Stimulated activated effector memory CD8-positive, alpha-beta T cell treated with anti-CD3 and anti-CD28 coated beads, Interleukin-12 subunit alpha, Interleukin-12 subunit beta, amount 100 ng/mL, for 72 hours (primary cell): ENCODE measurements at regions not wholly inside any gene's neighbourhood (a gene's known extent, or its start where the extent isn't known, plus 50 kb on each side); places are given as distances from the start of the nearest gene placed in this dataset.

ENCODE experiments used
- ATAC-seq: fragments of 150-1000 bp; cut with Tn5 transposase; 2 replicates; pipeline ENCODE4 v1.10.0; 2021
- DNase-seq, 2 donors: peaks; one replicate each; pipeline ENCODE4 v3.0.0; 2021 to 2022; ENCODE audit warnings: low spot score in 2 of 2
- H3K27ac Mint-ChIP-seq: one replicate; pipeline ENCODE4 v1.8.0; 2022; ENCODE audit warnings: mild to moderate bottlenecking, mixed read lengths
- H3K36me3 Mint-ChIP-seq: one replicate; pipeline ENCODE4 v1.8.0; 2022; ENCODE audit warnings: mild to moderate bottlenecking, mixed read lengths
- H3K4me1 Mint-ChIP-seq: one replicate; pipeline ENCODE4 v1.8.0; 2022; ENCODE audit warnings: mixed read lengths
- H3K4me3 Mint-ChIP-seq: one replicate; pipeline ENCODE4 v1.8.0; 2022; ENCODE audit warnings: mild to moderate bottlenecking, mixed read lengths
- H3K9me3 Mint-ChIP-seq: one replicate; pipeline ENCODE4 v1.8.0; 2022; ENCODE audit warnings: mixed read lengths

- DNase-seq (no peak), ATAC-seq (no peak)
- Mint-ChIP-seq H3K9me3 (no peaks in the 10 kb centered on the region), H3K4me3 (no peak overlapping the region), H3K36me3 (no peaks in the 10 kb centered on the region), H3K27ac (no peak overlapping the region), H3K4me1 (no peaks in the 10 kb centered on the region)
Measured at GRCh38 chr1:59225594-59226316, 71.1 kb upstream of the FGGY start.

GRCh38 chr1:59229138-59229537, 67.8 kb upstream of the FGGY start:
- Mint-ChIP-seq H3K4me1 (no peaks in the 10 kb centered on the region), H3K9me3 (no peaks in the 10 kb centered on the region), H3K4me3 (no peak overlapping the region), H3K36me3 (no peaks in the 10 kb centered on the region), H3K27ac (no peak overlapping the region)
- DNase-seq (no peak), ATAC-seq (no peak)

DNA sequence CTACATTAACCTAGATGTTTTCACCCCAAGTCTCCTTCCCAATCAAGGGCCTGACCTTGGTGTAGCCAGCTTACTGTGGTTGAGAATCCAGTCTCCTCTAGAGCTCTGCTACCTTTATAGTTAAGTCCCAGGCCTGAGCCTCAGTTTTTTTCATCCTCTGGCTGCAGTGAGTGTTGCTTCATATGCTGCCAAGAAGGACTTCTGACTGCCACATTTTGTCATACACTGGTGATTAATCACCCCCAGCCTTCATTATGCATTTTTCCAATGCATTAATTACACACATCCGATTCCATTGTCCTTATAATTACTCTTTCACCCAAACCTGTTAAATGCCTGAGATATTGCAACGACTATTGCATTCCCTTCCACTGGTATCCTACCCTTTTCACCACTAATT, 66.3 kb upstream of the FGGY start:
- no peak for DNase-seq
- no peak overlapping the region for H3K27ac Mint-ChIP-seq
- no peaks in the 10 kb centered on the region for H3K4me1 Mint-ChIP-seq
- ATAC-seq: no peak
- no peaks in the 10 kb centered on the region for H3K9me3 Mint-ChIP-seq
- H3K4me3 Mint-ChIP-seq: no peak overlapping the region
- no peaks in the 10 kb centered on the region for H3K36me3 Mint-ChIP-seq

DNA sequence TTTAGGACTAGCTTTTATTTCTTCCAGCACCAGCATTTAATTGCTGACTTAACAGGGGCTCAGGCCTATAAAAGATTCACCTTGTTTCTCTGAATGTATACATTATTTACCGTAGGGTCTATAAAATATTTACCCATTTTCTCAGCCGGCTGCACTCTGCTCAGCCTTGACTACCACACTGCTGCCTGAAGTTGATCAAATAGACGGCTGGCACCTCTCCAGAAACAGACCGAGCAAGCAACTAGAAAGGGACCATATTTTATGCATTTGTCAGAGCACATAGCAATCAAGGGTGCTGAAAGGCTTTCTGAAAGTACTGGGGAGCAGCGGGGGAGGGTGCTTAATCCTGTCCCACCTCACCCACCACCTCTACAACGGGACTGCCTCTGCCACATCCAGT, 64.7 kb upstream of the FGGY start:
- ATAC-seq: no peak
- Mint-ChIP-seq H3K27ac (no peak overlapping the region), H3K4me1 (no peaks in the 10 kb centered on the region)

DNA sequence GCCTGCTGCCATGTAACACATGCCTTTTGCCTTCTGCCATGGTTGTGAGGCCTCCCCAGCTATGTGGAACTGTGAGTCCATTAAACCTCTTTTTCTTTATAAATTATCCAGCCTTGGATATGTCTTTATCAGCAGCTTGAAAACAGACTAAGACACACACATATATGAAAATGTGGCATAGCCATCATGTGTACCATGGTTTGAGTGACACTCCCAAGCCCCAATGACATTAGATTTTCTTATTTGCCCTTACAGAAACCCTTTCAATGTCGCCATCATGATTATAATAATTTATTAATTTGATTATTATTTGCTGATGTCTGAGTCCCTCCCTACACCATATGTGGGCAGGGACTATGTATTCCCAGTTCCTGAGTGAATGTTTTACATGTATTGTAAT, 63.5 kb upstream of the FGGY start:
- Mint-ChIP-seq H3K9me3 (no peaks in the 10 kb centered on the region), H3K36me3 (no peaks in the 10 kb centered on the region), H3K4me1 (no peaks in the 10 kb centered on the region), H3K27ac (no peak overlapping the region), H3K4me3 (no peak overlapping the region)
- DNase-seq (no peak), ATAC-seq (no peak)

More for the DNA sequence above, 64.7 kb upstream of the FGGY start:
- H3K4me3 Mint-ChIP-seq: no peak overlapping the region
- no peaks in the 10 kb centered on the region for H3K9me3 Mint-ChIP-seq
- DNase-seq: no peak
- H3K36me3 Mint-ChIP-seq: no peaks in the 10 kb centered on the region

GRCh38 chr1:59236721-59237545, 60.0 kb upstream of the FGGY start:
- no peak overlapping the region for H3K27ac Mint-ChIP-seq
- ATAC-seq (no peak), DNase-seq (no peak)
- H3K9me3 Mint-ChIP-seq: no peaks in the 10 kb centered on the region
- H3K4me3 Mint-ChIP-seq: no peak overlapping the region
- no peaks in the 10 kb centered on the region for H3K4me1 Mint-ChIP-seq
- H3K36me3 Mint-ChIP-seq: no peaks in the 10 kb centered on the region

- H3K4me3 Mint-ChIP-seq: no peak overlapping the region
- H3K4me1 Mint-ChIP-seq: no peaks in the 10 kb centered on the region
- no peak overlapping the region for H3K27ac Mint-ChIP-seq
- no peaks in the 10 kb centered on the region for H3K36me3 Mint-ChIP-seq
- DNase-seq: no peak
- H3K9me3 Mint-ChIP-seq: no peaks in the 10 kb centered on the region
- ATAC-seq: no peak
Measured at GRCh38 chr1:59237900-59238299, 59.0 kb upstream of the FGGY start.

- Mint-ChIP-seq H3K4me3 (no peak overlapping the region), H3K9me3 (no peaks in the 10 kb centered on the region), H3K27ac (no peak overlapping the region), H3K4me1 (no peaks in the 10 kb centered on the region), H3K36me3 (no peaks in the 10 kb centered on the region)
- ATAC-seq (no peak), DNase-seq (no peak)
Measured at GRCh38 chr1:59238333-59238934, 58.5 kb upstream of the FGGY start.

DNA sequence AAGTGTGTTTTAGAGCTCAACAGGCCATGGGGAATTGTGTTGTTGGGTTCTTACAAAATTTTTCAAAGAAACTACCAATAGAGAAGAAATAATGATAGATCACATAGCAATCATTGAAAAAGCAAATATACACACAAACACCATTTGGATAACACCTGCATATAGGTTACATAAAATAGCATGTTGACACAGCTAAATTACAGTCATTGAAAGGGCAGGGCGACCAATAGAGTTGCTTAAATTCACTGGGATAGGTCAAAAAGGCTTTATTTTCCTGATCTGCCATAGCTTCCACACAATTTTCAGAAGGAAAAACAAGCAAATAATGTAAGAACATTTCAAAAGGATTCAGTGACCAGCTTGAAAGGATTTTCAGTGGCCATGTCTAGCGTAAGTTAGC, 57.9 kb upstream of the FGGY start:
- DNase-seq (no peak), ATAC-seq (no peak)
- H3K4me3 Mint-ChIP-seq: no peak overlapping the region
- H3K36me3 Mint-ChIP-seq: no peaks in the 10 kb centered on the region
- no peaks in the 10 kb centered on the region for H3K4me1 Mint-ChIP-seq
- H3K27ac Mint-ChIP-seq: no peak overlapping the region
- H3K9me3 Mint-ChIP-seq: no peaks in the 10 kb centered on the region

- H3K4me1 Mint-ChIP-seq: no peaks in the 10 kb centered on the region
- no peak overlapping the region for H3K4me3 Mint-ChIP-seq
- H3K27ac Mint-ChIP-seq: no peak overlapping the region
- DNase-seq (no peak), ATAC-seq (no peak)
- H3K9me3 Mint-ChIP-seq: peaks cover 10% of the 10 kb centered on the region
- no peaks in the 10 kb centered on the region for H3K36me3 Mint-ChIP-seq
Measured at GRCh38 chr1:59241909-59242308, 55.0 kb upstream of the FGGY start.

- no peak for DNase-seq
- Mint-ChIP-seq H3K4me3 (no peak overlapping the region), H3K27ac (no peak overlapping the region), H3K4me1 (no peaks in the 10 kb centered on the region), H3K9me3 (peaks cover 10% of the 10 kb centered on the region), H3K36me3 (no peaks in the 10 kb centered on the region)
- ATAC-seq: no peak
Measured at GRCh38 chr1:59242370-59242769, 54.5 kb upstream of the FGGY start.

DNA sequence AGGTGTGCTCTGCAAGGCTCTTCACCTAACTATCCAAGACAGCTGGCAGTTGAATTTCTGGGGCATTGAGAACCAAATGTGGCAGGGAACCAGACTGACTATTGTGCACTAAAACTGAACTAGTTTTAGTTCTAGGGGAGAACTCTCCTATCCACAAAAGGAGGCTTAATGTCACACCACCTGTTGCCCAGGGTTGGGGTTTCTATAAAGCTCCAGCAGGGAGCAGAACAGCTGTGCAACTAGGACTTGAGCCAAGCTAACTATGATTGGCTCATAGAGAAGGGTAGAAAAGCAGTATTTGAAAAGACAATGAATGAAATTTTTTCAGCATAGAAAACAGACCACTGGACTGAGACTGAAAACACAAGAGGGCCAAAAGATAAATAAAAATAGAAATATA, 53.3 kb upstream of the FGGY start:
- no peak overlapping the region for H3K4me3 Mint-ChIP-seq
- no peak overlapping the region for H3K27ac Mint-ChIP-seq
- peaks cover 10% of the 10 kb centered on the region for H3K9me3 Mint-ChIP-seq
- no peaks in the 10 kb centered on the region for H3K4me1 Mint-ChIP-seq
- ATAC-seq: no peak
- H3K36me3 Mint-ChIP-seq: no peaks in the 10 kb centered on the region
- no peak for DNase-seq

DNA sequence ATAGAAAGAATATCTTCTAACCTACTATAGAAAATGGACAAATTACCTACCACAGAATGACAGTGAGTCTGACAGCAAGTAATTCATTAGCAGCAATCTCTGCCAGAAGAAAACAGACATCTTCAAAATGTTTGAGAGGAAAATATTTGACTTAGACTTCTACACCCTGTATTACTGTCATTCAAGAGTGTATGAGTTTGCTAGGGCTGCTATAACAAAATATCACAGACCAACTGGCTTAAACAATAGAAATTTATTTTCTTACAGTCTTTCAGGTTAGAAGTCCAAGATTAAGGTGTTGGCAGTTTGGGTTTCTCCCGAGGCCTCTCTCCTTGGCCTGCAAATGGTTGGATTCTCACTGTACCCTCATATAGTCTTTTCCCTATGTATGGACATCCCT, 52.9 kb upstream of the FGGY start:
- ATAC-seq: no peak
- Mint-ChIP-seq H3K4me3 (no peak overlapping the region), H3K9me3 (peaks cover 10% of the 10 kb centered on the region), H3K4me1 (no peaks in the 10 kb centered on the region), H3K36me3 (no peaks in the 10 kb centered on the region), H3K27ac (no peak overlapping the region)
- no peak for DNase-seq

GRCh38 chr1:59244891-59245290, 52.0 kb upstream of the FGGY start:
- Mint-ChIP-seq H3K4me3 (no peak overlapping the region), H3K27ac (no peak overlapping the region), H3K36me3 (no peaks in the 10 kb centered on the region), H3K9me3 (peaks cover 10% of the 10 kb centered on the region), H3K4me1 (no peaks in the 10 kb centered on the region)
- DNase-seq: no peak
- ATAC-seq: no peak
